ENCODE measurements at regions not wholly inside any gene's neighbourhood (a gene's known extent, or its start where the extent isn't known, plus 50 kb on each side); places are given as distances from the start of the nearest gene placed in this dataset.

- no peak overlapping the region for H3K27ac ChIP-seq
- no peaks in the 10 kb centered on the region for H3K4me1 ChIP-seq (ENCODE audit: control insufficient read depth in 1 of 2, low read depth in 2 of 2)
- no peak for TF ChIP-seq CTCF (IDR thresholded peaks at IDR 0.05)
- no peak for ATAC-seq (ENCODE audit: insufficient number of reproducible peaks, low FRiP score, low read depth)
- DNase-seq (ENCODE audit: low spot score) = peak; percentile 1
- H3K9me3 ChIP-seq = no peaks in the 10 kb centered on the region
- peak overlapping the region; percentile 31 for H3K4me3 ChIP-seq
- H3K36me3 ChIP-seq = no peaks in the 10 kb centered on the region
- H3K27me3 ChIP-seq (replicated peaks; ENCODE audit: insufficient read depth) = no peaks in the 10 kb centered on the region
Observed at GRCh38 chr6:68575765-68576439, 59.2 kb upstream of the ADGRB3 start.

GRCh38 chr6:68572975-68573374 lies 62.1 kb upstream of the ADGRB3 start:
- Histone ChIP-seq H3K27ac (no peak overlapping the region), H3K4me1 (ENCODE audit: control insufficient read depth in 1 of 2, low read depth in 2 of 2) (no peaks in the 10 kb centered on the region), H3K36me3 (no peaks in the 10 kb centered on the region), H3K9me3 (peaks cover 4% of the 10 kb centered on the region), H3K27me3 (replicated peaks; ENCODE audit: insufficient read depth) (no peaks in the 10 kb centered on the region), H3K4me3 (no peak overlapping the region)
- DNase-seq (ENCODE audit: low spot score) = no peak
- TF ChIP-seq CTCF (IDR thresholded peaks at IDR 0.05) = no peak
- no peak for ATAC-seq (ENCODE audit: insufficient number of reproducible peaks, low FRiP score, low read depth)

GRCh38 chr6:68572525-68572924 lies 62.6 kb upstream of the ADGRB3 start:
- Histone ChIP-seq H3K27ac (no peak overlapping the region), H3K4me1 (ENCODE audit: control insufficient read depth in 1 of 2, low read depth in 2 of 2) (no peaks in the 10 kb centered on the region), H3K9me3 (peaks cover 5% of the 10 kb centered on the region), H3K36me3 (no peaks in the 10 kb centered on the region), H3K27me3 (replicated peaks; ENCODE audit: insufficient read depth) (no peaks in the 10 kb centered on the region), H3K4me3 (no peak overlapping the region)
- no peak for TF ChIP-seq CTCF (IDR thresholded peaks at IDR 0.05)
- no peak for DNase-seq (ENCODE audit: low spot score)
- no peak for ATAC-seq (ENCODE audit: insufficient number of reproducible peaks, low FRiP score, low read depth)

- Histone ChIP-seq H3K27ac (no peak overlapping the region), H3K27me3 (replicated peaks; ENCODE audit: insufficient read depth) (no peaks in the 10 kb centered on the region), H3K36me3 (no peaks in the 10 kb centered on the region), H3K9me3 (no peaks in the 10 kb centered on the region), H3K4me1 (ENCODE audit: control insufficient read depth in 1 of 2, low read depth in 2 of 2) (no peaks in the 10 kb centered on the region), H3K4me3 (no peak overlapping the region)
- DNase-seq (ENCODE audit: low spot score) (no peak), ATAC-seq (ENCODE audit: insufficient number of reproducible peaks, low FRiP score, low read depth) (no peak)
- no peak for TF ChIP-seq CTCF (IDR thresholded peaks at IDR 0.05)
Observed at GRCh38 chr6:68559716-68560115, 75.4 kb upstream of the ADGRB3 start.

GRCh38 chr6:68559070-68559469 lies 76.0 kb upstream of the ADGRB3 start:
- no peaks in the 10 kb centered on the region for H3K9me3 ChIP-seq
- TF ChIP-seq CTCF (IDR thresholded peaks at IDR 0.05) = no peak
- no peaks in the 10 kb centered on the region for H3K36me3 ChIP-seq
- DNase-seq (ENCODE audit: low spot score) (no peak), ATAC-seq (ENCODE audit: insufficient number of reproducible peaks, low FRiP score, low read depth) (no peak)
- no peak overlapping the region for H3K4me3 ChIP-seq
- H3K27me3 ChIP-seq (replicated peaks; ENCODE audit: insufficient read depth) = no peaks in the 10 kb centered on the region
- no peaks in the 10 kb centered on the region for H3K4me1 ChIP-seq (ENCODE audit: control insufficient read depth in 1 of 2, low read depth in 2 of 2)
- no peak overlapping the region for H3K27ac ChIP-seq

Measured in thoracic aorta (tissue), 2 donors.